ENCODE measurements at regions not wholly inside any gene's neighbourhood (a gene's known extent, or its start where the extent isn't known, plus 50 kb on each side); places are given as distances from the start of the nearest gene placed in this dataset.

GRCh38 chr3:102148598-102149337 is 286.0 kb upstream of the ZPLD1 start:
- no peak for DNase-seq (ENCODE audit: low read depth, low spot score)

GRCh38 chr3:102151935-102152334 is 282.9 kb upstream of the ZPLD1 start:
- DNase-seq (ENCODE audit: low read depth, low spot score) = no peak

- DNase-seq (ENCODE audit: low read depth, low spot score) = no peak
Observed at GRCh38 chr3:102156426-102156825, 278.4 kb upstream of the ZPLD1 start.

GRCh38 chr3:102158080-102158740 is 276.6 kb upstream of the ZPLD1 start:
- DNase-seq (ENCODE audit: low read depth, low spot score) = no peak

GRCh38 chr3:102159810-102160451 is 274.9 kb upstream of the ZPLD1 start:
- DNase-seq (ENCODE audit: low read depth, low spot score) = no peak

- DNase-seq (ENCODE audit: low read depth, low spot score) = no peak
Observed at GRCh38 chr3:102161384-102162006, 273.3 kb upstream of the ZPLD1 start.

GRCh38 chr3:102162251-102162650 is 272.6 kb upstream of the ZPLD1 start:
- no peak for DNase-seq (ENCODE audit: low read depth, low spot score)

GRCh38 chr3:102163039-102163817 is 271.6 kb upstream of the ZPLD1 start:
- DNase-seq (ENCODE audit: low read depth, low spot score) = no peak

GRCh38 chr3:102163818-102164154 is 271.0 kb upstream of the ZPLD1 start:
- no peak for DNase-seq (ENCODE audit: low read depth, low spot score)

- DNase-seq (ENCODE audit: low read depth, low spot score) = no peak
Observed at GRCh38 chr3:102165367-102165766, 269.4 kb upstream of the ZPLD1 start.

- no peak for DNase-seq (ENCODE audit: low read depth, low spot score)
Observed at GRCh38 chr3:102169915-102170479, 264.8 kb upstream of the ZPLD1 start.

GRCh38 chr3:102170545-102170944 is 264.3 kb upstream of the ZPLD1 start:
- no peak for DNase-seq (ENCODE audit: low read depth, low spot score)

GRCh38 chr3:102174312-102174712 is 260.5 kb upstream of the ZPLD1 start:
- no peak for DNase-seq (ENCODE audit: low read depth, low spot score)

- no peak for DNase-seq (ENCODE audit: low read depth, low spot score)
Observed at GRCh38 chr3:102174832-102175374, 259.9 kb upstream of the ZPLD1 start.

GRCh38 chr3:102176333-102177050 is 258.3 kb upstream of the ZPLD1 start:
- DNase-seq (ENCODE audit: low read depth, low spot score) = no peak

GRCh38 chr3:102177075-102177755 is 257.6 kb upstream of the ZPLD1 start:
- DNase-seq (ENCODE audit: low read depth, low spot score) = no peak

GRCh38 chr3:102178817-102179216 is 256.0 kb upstream of the ZPLD1 start:
- DNase-seq (ENCODE audit: low read depth, low spot score) = no peak

GRCh38 chr3:102179326-102180177 is 255.3 kb upstream of the ZPLD1 start:
- no peak for DNase-seq (ENCODE audit: low read depth, low spot score)
